Immature natural killer cell (primary cell): ENCODE measurements at regions not wholly inside any gene's neighbourhood (a gene's known extent, or its start where the extent isn't known, plus 50 kb on each side); places are given as distances from the start of the nearest gene placed in this dataset.

Experiments used
- DNase-seq, 3 donors: peaks; one replicate each; pipeline ENCODE4 v3.0.0; 2022; ENCODE audit warnings: mixed read lengths in 1 of 3
- H3K27ac Mint-ChIP-seq, 6 donors: one replicate each; pipeline ENCODE4 v1.8.0; 2020; ENCODE audit warnings: mixed read lengths in 6 of 6, mild to moderate bottlenecking in 5 of 6, inconsistent platforms in 4 of 6, moderate library complexity in 3 of 6
- H3K27me3 Mint-ChIP-seq, 3 donors: one replicate each; pipeline ENCODE4 v1.8.0; 2020 to 2021; ENCODE audit warnings: low read depth in 3 of 3, mild to moderate bottlenecking in 3 of 3, mixed read lengths in 3 of 3, moderate library complexity in 3 of 3, inconsistent platforms in 1 of 3
- H3K36me3 Mint-ChIP-seq, 3 donors: one replicate each; pipeline ENCODE4 v1.8.0; 2020; ENCODE audit warnings: mixed read lengths in 3 of 3, inconsistent platforms in 2 of 3, mild to moderate bottlenecking in 2 of 3
- H3K4me1 Mint-ChIP-seq, 2 donors: one replicate each; pipeline ENCODE4 v1.8.0; 2020; ENCODE audit warnings: inconsistent platforms in 2 of 2, mild to moderate bottlenecking in 2 of 2, mixed read lengths in 2 of 2, moderate library complexity in 1 of 2
- H3K4me3 Mint-ChIP-seq, 5 donors: one replicate each; pipeline ENCODE4 v1.8.0; 2020; ENCODE audit warnings: mild to moderate bottlenecking in 5 of 5, mixed read lengths in 5 of 5, inconsistent platforms in 3 of 5, moderate library complexity in 3 of 5
- H3K9me3 Mint-ChIP-seq, 6 donors: one replicate each; pipeline ENCODE4 v1.8.0; 2020; ENCODE audit warnings: mild to moderate bottlenecking in 6 of 6, mixed read lengths in 6 of 6, inconsistent platforms in 4 of 6, moderate library complexity in 3 of 6

DNA sequence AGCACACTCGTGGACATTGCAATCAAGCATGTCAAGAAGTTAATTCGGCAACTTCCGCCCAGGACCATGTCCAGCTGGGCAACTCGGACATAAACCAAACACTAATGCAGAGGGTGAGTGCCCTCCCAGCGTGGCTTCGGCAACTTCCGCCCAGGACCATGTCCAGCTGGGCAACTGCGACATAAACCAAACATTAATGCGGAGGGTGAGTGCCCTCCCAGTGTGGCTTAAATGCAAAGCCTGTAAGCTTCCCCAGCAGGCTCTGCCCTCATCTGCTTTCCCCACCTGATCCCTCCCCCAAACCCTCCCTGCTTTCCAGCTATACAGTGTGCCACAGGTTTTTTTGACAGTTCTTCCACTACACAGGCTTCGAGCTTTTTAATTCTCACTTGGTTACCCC lies 143.4 kb downstream of the PXDC1 start:
- Mint-ChIP-seq H3K4me3 (no peak overlapping the region), H3K9me3 (peaks cover 0 to 4% (median 0%) of the 10 kb centered on the region in 6 donors), H3K4me1 (no peaks in the 10 kb centered on the region), H3K27ac (no peak overlapping the region), H3K27me3 (peaks cover 1 to 11% (median 3%) of the 10 kb centered on the region in 3 donors), H3K36me3 (no peaks in the 10 kb centered on the region)
- DNase-seq, result no peak

GRCh38 chr6:3607599-3607998 lies 143.9 kb downstream of the PXDC1 start:
- no peak overlapping the region for H3K27ac Mint-ChIP-seq
- peaks cover 2 to 11% (median 2%) of the 10 kb centered on the region in 3 donors for H3K27me3 Mint-ChIP-seq
- no peaks in the 10 kb centered on the region for H3K4me1 Mint-ChIP-seq
- no peak for DNase-seq
- H3K9me3 Mint-ChIP-seq, result peaks cover 0 to 6% (median under 1%) of the 10 kb centered on the region in 6 donors
- H3K36me3 Mint-ChIP-seq, result peaks cover 0 to under 1% (median 0%) of the 10 kb centered on the region in 3 donors
- H3K4me3 Mint-ChIP-seq, result no peak overlapping the region

- DNase-seq, result no peak
- H3K27me3 Mint-ChIP-seq, result peaks cover 3 to 10% (median 6%) of the 10 kb centered on the region in 3 donors
- peaks cover 0 to 5% (median 0%) of the 10 kb centered on the region in 3 donors for H3K36me3 Mint-ChIP-seq
- no peak overlapping the region for H3K27ac Mint-ChIP-seq
- H3K4me3 Mint-ChIP-seq, result no peak overlapping the region
- H3K4me1 Mint-ChIP-seq, result no peaks in the 10 kb centered on the region
- H3K9me3 Mint-ChIP-seq, result peaks cover 0 to 10% (median 4%) of the 10 kb centered on the region in 6 donors
Measured at GRCh38 chr6:3607171-3607570, 144.3 kb downstream of the PXDC1 start.

GRCh38 chr6:3603340-3604130 lies 146.7 kb upstream of the SLC22A23 start:
- Mint-ChIP-seq H3K9me3 (peaks cover 3 to 24% (median 15%) of the 10 kb centered on the region in 6 donors), H3K4me1 (no peaks in the 10 kb centered on the region), H3K4me3 (no peak overlapping the region), H3K27ac (no peak overlapping the region), H3K27me3 (peaks cover 3 to 13% (median 7%) of the 10 kb centered on the region in 3 donors), H3K36me3 (peaks cover 0 to 10% (median 0%) of the 10 kb centered on the region in 3 donors)
- DNase-seq, result no peak

DNA sequence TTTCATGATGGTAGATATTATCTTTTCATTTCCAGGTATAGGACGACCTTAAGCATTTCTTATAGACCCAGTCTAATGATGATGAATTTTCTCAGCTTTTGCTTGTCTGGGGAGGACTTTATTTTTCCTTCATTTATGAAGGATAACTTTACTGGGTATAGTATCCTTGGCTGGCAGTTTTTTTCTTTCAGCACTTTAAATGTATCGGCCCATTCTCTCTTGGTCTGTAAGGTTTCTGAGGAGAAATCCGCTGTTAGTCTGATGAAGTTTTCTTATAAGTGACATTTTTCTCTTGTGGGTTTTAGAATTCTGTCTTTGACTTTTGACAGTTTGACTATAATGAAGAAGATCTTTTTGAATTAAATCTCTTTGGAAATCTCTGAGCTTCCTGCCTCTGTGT lies 144.7 kb upstream of the SLC22A23 start:
- H3K27me3 Mint-ChIP-seq, result peaks cover 3 to 16% (median 7%) of the 10 kb centered on the region in 3 donors
- no peaks in the 10 kb centered on the region for H3K4me1 Mint-ChIP-seq
- peaks cover 3 to 24% (median 15%) of the 10 kb centered on the region in 6 donors for H3K9me3 Mint-ChIP-seq
- no peak for DNase-seq
- peaks cover 0 to 10% (median 0%) of the 10 kb centered on the region in 3 donors for H3K36me3 Mint-ChIP-seq
- no peak overlapping the region for H3K27ac Mint-ChIP-seq
- H3K4me3 Mint-ChIP-seq, result no peak overlapping the region

DNA sequence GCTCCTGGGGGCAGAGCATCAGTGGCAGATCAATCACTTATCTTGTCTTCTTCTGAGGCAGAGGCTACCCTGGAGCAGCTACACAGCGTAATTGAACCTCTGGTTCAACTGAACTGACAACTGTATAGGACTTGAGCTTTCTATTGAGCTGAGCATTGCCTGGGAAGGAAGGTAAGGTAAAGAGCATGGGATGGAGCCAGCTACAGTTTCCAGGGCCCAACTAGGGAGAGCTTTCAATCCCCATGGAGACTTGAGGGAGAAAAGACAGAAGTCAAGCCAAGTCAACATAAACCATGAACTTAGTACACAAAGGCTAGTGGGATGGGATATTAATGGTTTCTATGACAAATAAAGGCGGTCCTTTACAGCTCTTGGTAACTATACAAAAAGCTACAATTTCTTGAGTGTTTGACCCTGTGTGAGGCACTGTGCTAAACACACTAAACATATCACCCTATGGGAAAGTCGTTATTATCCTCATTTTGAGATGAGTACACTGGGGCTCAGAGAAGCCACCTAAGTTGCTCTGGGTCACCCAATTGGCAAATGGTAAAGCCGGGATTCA lies 140.7 kb upstream of the SLC22A23 start:
- Mint-ChIP-seq H3K9me3 (peaks cover 3 to 21% (median 14%) of the 10 kb centered on the region in 6 donors), H3K36me3 (peaks cover 0 to 9% (median 0%) of the 10 kb centered on the region in 3 donors), H3K4me3 (no peak overlapping the region)

DNA sequence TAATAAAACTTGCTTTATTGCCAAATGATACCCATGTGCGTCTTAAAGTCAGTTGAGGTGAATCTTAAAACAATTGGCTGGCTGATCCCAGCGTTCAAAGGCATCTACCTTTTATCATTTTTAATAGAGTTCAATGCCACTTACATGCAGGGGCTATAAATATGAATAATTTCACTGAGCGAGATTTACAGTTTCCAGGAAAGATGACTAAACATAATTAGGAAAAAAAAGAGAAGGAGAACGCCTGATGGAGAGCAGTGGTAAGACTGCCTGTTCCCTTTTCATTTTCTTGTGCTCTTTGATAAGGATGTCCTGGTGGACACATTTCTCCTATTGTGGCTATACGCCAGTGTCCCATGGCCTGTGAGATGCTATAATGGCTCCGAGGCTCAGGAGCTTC lies 139.9 kb upstream of the SLC22A23 start:
- no peak for DNase-seq
- no peaks in the 10 kb centered on the region for H3K4me1 Mint-ChIP-seq
- peaks cover 3 to 13% (median 7%) of the 10 kb centered on the region in 6 donors for H3K9me3 Mint-ChIP-seq
- H3K27ac Mint-ChIP-seq, result no peak overlapping the region
- peaks cover 0 to 10% (median 2%) of the 10 kb centered on the region in 3 donors for H3K27me3 Mint-ChIP-seq
- peaks cover 0 to 4% (median 0%) of the 10 kb centered on the region in 3 donors for H3K36me3 Mint-ChIP-seq
- no peak overlapping the region for H3K4me3 Mint-ChIP-seq

More for the DNA sequence above, 140.7 kb upstream of the SLC22A23 start:
- DNase-seq, result no peak
- peaks cover 2 to 16% (median 2%) of the 10 kb centered on the region in 3 donors for H3K27me3 Mint-ChIP-seq
- H3K4me1 Mint-ChIP-seq, result no peaks in the 10 kb centered on the region
- H3K27ac Mint-ChIP-seq, result no peak overlapping the region

GRCh38 chr6:3594201-3594600 lies 137.4 kb upstream of the SLC22A23 start:
- Mint-ChIP-seq H3K9me3 (no peaks in the 10 kb centered on the region), H3K4me1 (no peaks in the 10 kb centered on the region), H3K4me3 (no peak overlapping the region), H3K27ac (no peak overlapping the region), H3K27me3 (peaks cover 0 to 4% (median 3%) of the 10 kb centered on the region in 3 donors), H3K36me3 (no peaks in the 10 kb centered on the region)
- DNase-seq, result no peak

GRCh38 chr6:3593161-3593560 lies 136.3 kb upstream of the SLC22A23 start:
- H3K9me3 Mint-ChIP-seq, result no peaks in the 10 kb centered on the region
- peaks cover 0 to 4% (median 3%) of the 10 kb centered on the region in 3 donors for H3K27me3 Mint-ChIP-seq
- no peak for DNase-seq
- H3K36me3 Mint-ChIP-seq, result no peaks in the 10 kb centered on the region
- no peaks in the 10 kb centered on the region for H3K4me1 Mint-ChIP-seq
- no peak overlapping the region for H3K27ac Mint-ChIP-seq
- no peak overlapping the region for H3K4me3 Mint-ChIP-seq

GRCh38 chr6:3592371-3592941 lies 135.6 kb upstream of the SLC22A23 start:
- Mint-ChIP-seq H3K4me1 (no peaks in the 10 kb centered on the region), H3K9me3 (peaks cover 0 to 6% (median 4%) of the 10 kb centered on the region in 6 donors), H3K36me3 (no peaks in the 10 kb centered on the region), H3K4me3 (no peak overlapping the region), H3K27me3 (peaks cover 0 to 3% (median 1%) of the 10 kb centered on the region in 3 donors), H3K27ac (no peak overlapping the region)
- no peak for DNase-seq

GRCh38 chr6:3591970-3592369 lies 135.1 kb upstream of the SLC22A23 start:
- Mint-ChIP-seq H3K36me3 (no peaks in the 10 kb centered on the region), H3K9me3 (peaks cover 1 to 10% (median 6%) of the 10 kb centered on the region in 6 donors), H3K27ac (no peak overlapping the region), H3K4me1 (no peaks in the 10 kb centered on the region), H3K4me3 (no peak overlapping the region), H3K27me3 (peaks cover 1 to 5% (median 4%) of the 10 kb centered on the region in 3 donors)
- no peak for DNase-seq

- no peak for DNase-seq
- peaks cover 0 to 17% (median 7%) of the 10 kb centered on the region in 3 donors for H3K27me3 Mint-ChIP-seq
- no peak overlapping the region for H3K4me3 Mint-ChIP-seq
- peaks cover 1 to 14% (median 6%) of the 10 kb centered on the region in 6 donors for H3K9me3 Mint-ChIP-seq
- no peaks in the 10 kb centered on the region for H3K36me3 Mint-ChIP-seq
- no peak overlapping the region for H3K27ac Mint-ChIP-seq
- no peaks in the 10 kb centered on the region for H3K4me1 Mint-ChIP-seq
Measured at GRCh38 chr6:3587660-3588059, 130.8 kb upstream of the SLC22A23 start.

- Mint-ChIP-seq H3K4me3 (no peak overlapping the region), H3K27me3 (peaks cover 0 to 14% (median 7%) of the 10 kb centered on the region in 3 donors), H3K36me3 (no peaks in the 10 kb centered on the region), H3K27ac (no peak overlapping the region), H3K9me3 (peaks cover 1 to 14% (median 6%) of the 10 kb centered on the region in 6 donors), H3K4me1 (no peaks in the 10 kb centered on the region)
- no peak for DNase-seq
Measured at GRCh38 chr6:3585320-3585935, 128.6 kb upstream of the SLC22A23 start.
